Astrocyte (in vitro differentiated cells and primary cell): ENCODE measurements at regions not wholly inside any gene's neighbourhood (a gene's known extent, or its start where the extent isn't known, plus 50 kb on each side); places are given as distances from the start of the nearest gene placed in this dataset.

Experiments used
- DNase-seq: peaks from one replicate; pipeline ENCODE4 v3.0.0-alpha.2; 2010; ENCODE audit warnings: low read depth
- FAIRE-seq: peaks from 2 replicates; lab custom pipeline; 2011; peaks lifted over from hg19 to GRCh38; lab: Jason Lieb, UNC
- H2AFZ ChIP-seq: 2 replicates; pipeline ENCODE4 v1.6.0; 2012; ENCODE audit warnings: low read depth, low read length, inconsistent platforms
- H3K27ac ChIP-seq: 2 replicates; pipeline ENCODE4 v1.5.1; 2011; ENCODE audit warnings: low read depth, low read length, inconsistent platforms
- H3K27me3 ChIP-seq: 2 replicates; pipeline ENCODE4 v1.6.0; 2011; ENCODE audit warnings: low read length, inconsistent platforms; ENCODE audit not compliant: insufficient read depth
- H3K36me3 ChIP-seq: 2 replicates; pipeline ENCODE4 v1.5.1; 2011; ENCODE audit warnings: low read length, inconsistent platforms; ENCODE audit not compliant: insufficient read depth
- H3K4me1 ChIP-seq: 2 replicates; pipeline ENCODE4 v1.5.1; 2011; ENCODE audit warnings: low read length, inconsistent platforms; ENCODE audit not compliant: insufficient read depth
- H3K4me2 ChIP-seq: 2 replicates; pipeline ENCODE4 v1.6.0; 2012; ENCODE audit warnings: low read length, inconsistent platforms
- H3K4me3 ChIP-seq: 2 replicates; pipeline ENCODE4 v1.5.1; 2011; ENCODE audit warnings: low read depth, mild to moderate bottlenecking, low read length, inconsistent platforms; ENCODE audit not compliant: insufficient read depth
- H3K79me2 ChIP-seq: 2 replicates; pipeline ENCODE4 v1.6.0; 2012; ENCODE audit warnings: mild to moderate bottlenecking, low read length, inconsistent platforms; ENCODE audit not compliant: insufficient read depth
- H3K9ac ChIP-seq: 2 replicates; pipeline ENCODE4 v1.6.0; 2012; ENCODE audit warnings: mild to moderate bottlenecking, low read length, inconsistent platforms
- H3K9me3 ChIP-seq: 2 replicates; pipeline ENCODE4 v1.5.1; 2012; ENCODE audit warnings: low read depth, mild to moderate bottlenecking, low read length, inconsistent platforms; ENCODE audit not compliant: insufficient read depth
- H4K20me1 ChIP-seq: 2 replicates; pipeline ENCODE4 v1.6.0; 2012; ENCODE audit warnings: low read length, inconsistent platforms; ENCODE audit not compliant: insufficient read depth
- H3K27ac Mint-ChIP-seq: one replicate; pipeline ENCODE4 v1.8.0; 2021; ENCODE audit warnings: mild to moderate bottlenecking, mixed read lengths; ENCODE audit not compliant: unreplicated experiment
- H3K27me3 Mint-ChIP-seq: one replicate; pipeline ENCODE4 v1.8.0; 2021; ENCODE audit warnings: low read depth, mixed read lengths; ENCODE audit not compliant: unreplicated experiment
- H3K36me3 Mint-ChIP-seq: one replicate; pipeline ENCODE4 v1.8.0; 2021; ENCODE audit warnings: low read depth, mixed read lengths; ENCODE audit not compliant: unreplicated experiment
- H3K4me1 Mint-ChIP-seq: one replicate; pipeline ENCODE4 v1.8.0; 2021; ENCODE audit warnings: low read depth, mixed read lengths; ENCODE audit not compliant: unreplicated experiment
- H3K4me3 Mint-ChIP-seq: one replicate; pipeline ENCODE4 v1.8.0; 2021; ENCODE audit warnings: mild to moderate bottlenecking, moderate library complexity, mixed read lengths; ENCODE audit not compliant: unreplicated experiment
- H3K9me3 Mint-ChIP-seq: one replicate; pipeline ENCODE4 v1.8.0; 2021; ENCODE audit warnings: mild to moderate bottlenecking, mixed read lengths; ENCODE audit not compliant: unreplicated experiment
- EZH2 ChIP-seq: IDR thresholded peaks from 2 replicates; pipeline ENCODE4 v1.6.1; 2012; ENCODE audit warnings: mild to moderate bottlenecking, low read length, inconsistent platforms; ENCODE audit not compliant: insufficient read depth
- TF ChIP-seq, protein P1 (sequence below): IDR thresholded peaks from 2 replicates; pipeline ENCODE4 v1.5.1; 2011; ENCODE audit warnings: low read depth, mild to moderate bottlenecking, inconsistent platforms, low read length, moderate library complexity; ENCODE audit not compliant: insufficient read depth

DNA sequence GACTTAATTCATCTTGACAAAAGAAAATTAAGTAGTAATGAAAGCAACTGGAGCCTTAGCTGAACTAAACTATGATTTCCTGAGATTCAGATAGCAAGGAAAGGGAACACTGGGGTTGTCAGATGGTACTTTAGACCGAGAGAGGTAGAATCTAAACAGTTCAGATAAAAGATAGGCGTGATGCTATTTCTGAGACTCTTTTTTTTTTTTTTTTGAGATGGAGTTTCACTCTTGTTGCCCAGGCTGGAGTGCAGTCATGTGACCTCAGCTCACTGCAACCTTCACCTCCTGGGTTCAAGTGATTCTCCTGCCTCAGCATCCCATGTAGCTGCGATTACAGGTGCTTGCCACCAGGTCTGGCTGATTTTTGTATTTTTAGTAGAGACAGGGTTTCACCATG lies 279.9 kb upstream of the UMPS start:
- H3K27ac Mint-ChIP-seq, result no peak overlapping the region
- H3K4me2 ChIP-seq, result no peak overlapping the region

DNA sequence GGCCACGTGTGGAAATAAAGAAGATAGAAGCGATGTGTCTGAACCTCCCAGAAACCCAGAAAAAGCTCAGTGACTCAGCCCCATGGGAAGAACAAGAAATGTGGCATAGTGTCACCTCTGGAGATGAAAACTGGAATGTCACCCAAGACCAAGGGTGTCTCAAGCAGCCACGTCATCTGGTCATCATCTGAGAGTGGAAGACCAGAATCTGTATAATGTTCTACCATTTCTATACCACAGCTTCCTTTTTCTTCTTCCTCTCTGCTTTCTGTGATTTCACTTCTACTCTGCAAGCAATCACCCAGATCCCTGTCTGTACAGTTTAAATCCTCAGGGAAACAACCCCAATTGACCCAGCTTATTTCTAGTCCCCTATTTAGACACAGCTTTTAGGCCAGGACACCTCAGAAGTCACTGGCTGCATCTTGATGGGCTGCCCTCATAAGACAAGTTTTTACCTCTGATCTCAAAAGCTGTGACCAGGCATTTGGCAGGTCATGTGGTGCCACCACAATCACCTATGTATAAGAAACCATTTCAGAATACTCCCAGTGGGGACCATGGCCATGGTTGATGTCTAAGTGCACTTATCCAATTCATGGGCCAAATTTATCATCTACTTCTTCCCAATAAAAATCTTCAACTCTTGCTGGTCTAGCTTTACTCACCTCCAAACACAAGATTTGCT lies 278.5 kb upstream of the UMPS start:
- no peaks in the 10 kb centered on the region for H3K4me1 Mint-ChIP-seq
- H3K4me3 ChIP-seq, result no peak overlapping the region
- H3K27ac Mint-ChIP-seq, result no peak overlapping the region
- H4K20me1 ChIP-seq, result no peaks in the 10 kb centered on the region
- peaks cover 23% of the 10 kb centered on the region for H3K36me3 Mint-ChIP-seq
- no peaks in the 10 kb centered on the region for H3K27me3 Mint-ChIP-seq
- no peak overlapping the region for H3K4me3 Mint-ChIP-seq
- DNase-seq, result no peak
- no peaks in the 10 kb centered on the region for H3K9me3 Mint-ChIP-seq
- H3K9ac ChIP-seq, result no peak overlapping the region
- H3K4me2 ChIP-seq, result no peak overlapping the region
- TF ChIP-seq EZH2, result no peak
- TF ChIP-seq, protein P1, sequence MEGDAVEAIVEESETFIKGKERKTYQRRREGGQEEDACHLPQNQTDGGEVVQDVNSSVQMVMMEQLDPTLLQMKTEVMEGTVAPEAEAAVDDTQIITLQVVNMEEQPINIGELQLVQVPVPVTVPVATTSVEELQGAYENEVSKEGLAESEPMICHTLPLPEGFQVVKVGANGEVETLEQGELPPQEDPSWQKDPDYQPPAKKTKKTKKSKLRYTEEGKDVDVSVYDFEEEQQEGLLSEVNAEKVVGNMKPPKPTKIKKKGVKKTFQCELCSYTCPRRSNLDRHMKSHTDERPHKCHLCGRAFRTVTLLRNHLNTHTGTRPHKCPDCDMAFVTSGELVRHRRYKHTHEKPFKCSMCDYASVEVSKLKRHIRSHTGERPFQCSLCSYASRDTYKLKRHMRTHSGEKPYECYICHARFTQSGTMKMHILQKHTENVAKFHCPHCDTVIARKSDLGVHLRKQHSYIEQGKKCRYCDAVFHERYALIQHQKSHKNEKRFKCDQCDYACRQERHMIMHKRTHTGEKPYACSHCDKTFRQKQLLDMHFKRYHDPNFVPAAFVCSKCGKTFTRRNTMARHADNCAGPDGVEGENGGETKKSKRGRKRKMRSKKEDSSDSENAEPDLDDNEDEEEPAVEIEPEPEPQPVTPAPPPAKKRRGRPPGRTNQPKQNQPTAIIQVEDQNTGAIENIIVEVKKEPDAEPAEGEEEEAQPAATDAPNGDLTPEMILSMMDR, result no peak
- no peaks in the 10 kb centered on the region for H3K9me3 ChIP-seq
- H3K27me3 ChIP-seq, result no peaks in the 10 kb centered on the region
- no peaks in the 10 kb centered on the region for H3K36me3 ChIP-seq
- no peak overlapping the region for H2AFZ ChIP-seq
- H3K27ac ChIP-seq, result no peak overlapping the region
- peaks cover 2% of the 10 kb centered on the region for H3K4me1 ChIP-seq
- no peak for FAIRE-seq
- H3K79me2 ChIP-seq, result no peaks in the 10 kb centered on the region

More for the DNA sequence above, 279.9 kb upstream of the UMPS start:
- Histone ChIP-seq H3K79me2 (no peaks in the 10 kb centered on the region), H3K4me1 (no peaks in the 10 kb centered on the region), H3K27me3 (no peaks in the 10 kb centered on the region), H3K9ac (no peak overlapping the region), H3K36me3 (no peaks in the 10 kb centered on the region), H3K27ac (no peak overlapping the region), H2AFZ (no peak overlapping the region), H3K9me3 (no peaks in the 10 kb centered on the region), H4K20me1 (no peaks in the 10 kb centered on the region), H3K4me3 (no peak overlapping the region)
- Mint-ChIP-seq H3K27me3 (no peaks in the 10 kb centered on the region), H3K4me1 (no peaks in the 10 kb centered on the region), H3K9me3 (no peaks in the 10 kb centered on the region), H3K36me3 (peaks cover 25% of the 10 kb centered on the region), H3K4me3 (no peak overlapping the region)
- TF ChIP-seq EZH2, result no peak
- TF ChIP-seq, protein P1, result no peak
- DNase-seq (no peak), FAIRE-seq (no peak)

DNA sequence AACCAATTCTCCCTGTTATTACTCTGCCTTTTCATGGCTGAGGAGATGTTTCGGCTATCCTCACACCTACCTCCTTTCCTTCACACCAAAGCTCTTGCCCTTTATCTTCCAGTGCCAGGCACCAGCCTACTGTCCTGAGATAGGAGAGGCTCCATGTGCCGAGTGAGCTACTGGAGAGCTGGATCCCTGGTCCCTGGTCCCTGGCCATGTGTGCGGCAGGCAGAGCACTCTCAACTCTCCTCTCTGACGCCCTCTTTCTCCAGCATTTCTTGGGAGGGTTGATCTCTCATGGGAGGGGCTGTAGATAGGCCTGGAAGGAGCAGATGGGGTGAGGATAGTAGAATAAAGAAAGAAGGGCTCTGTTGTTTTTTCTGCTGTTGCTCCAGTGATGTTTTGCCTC lies 277.1 kb upstream of the UMPS start:
- Histone ChIP-seq H3K79me2 (no peaks in the 10 kb centered on the region), H3K9ac (no peak overlapping the region), H3K36me3 (no peaks in the 10 kb centered on the region), H3K4me3 (no peak overlapping the region), H3K4me1 (peaks cover 2% of the 10 kb centered on the region), H3K27me3 (no peaks in the 10 kb centered on the region), H3K27ac (no peak overlapping the region), H2AFZ (no peak overlapping the region), H3K4me2 (no peak overlapping the region), H3K9me3 (no peaks in the 10 kb centered on the region), H4K20me1 (no peaks in the 10 kb centered on the region)
- no peak for DNase-seq
- Mint-ChIP-seq H3K36me3 (peaks cover 27% of the 10 kb centered on the region), H3K4me3 (no peak overlapping the region), H3K27ac (no peak overlapping the region), H3K27me3 (no peaks in the 10 kb centered on the region), H3K4me1 (no peaks in the 10 kb centered on the region), H3K9me3 (no peaks in the 10 kb centered on the region)
- FAIRE-seq, result no peak
- TF ChIP-seq, protein P1, result no peak
